ENCODE measurements at regions not wholly inside any gene's neighbourhood (a gene's known extent, or its start where the extent isn't known, plus 50 kb on each side); places are given as distances from the start of the nearest gene placed in this dataset.

- Histone ChIP-seq H3K9me3 (ENCODE audit: control insufficient read depth, low read length) (no peaks in the 10 kb centered on the region), H2AK5ac (ENCODE audit: low read length, severe bottlenecking) (no peak overlapping the region), H3K4ac (ENCODE audit: low read depth in 1 of 2, low read length in 2 of 2) (no peak overlapping the region), H3K4me3 (ENCODE audit: insufficient read depth in 1 of 2, low read depth in 1 of 2, low read length in 2 of 2) (no peak overlapping the region), H4K91ac (ENCODE audit: low read length) (peak overlapping the region; percentile 39), H3K23ac (ENCODE audit: low read length in 2 of 2) (no peak overlapping the region), H4K8ac (ENCODE audit: low read length) (no peak overlapping the region), H3K18ac (ENCODE audit: low read depth in 1 of 2, low read length in 2 of 2) (no peak overlapping the region), H3K14ac (ENCODE audit: low read length in 2 of 2) (no peak overlapping the region), H3K4me2 (ENCODE audit: low read length, poor library complexity, severe bottlenecking) (no peak overlapping the region), H3K27ac (ENCODE audit: low read length, poor library complexity, severe bottlenecking) (no peak overlapping the region), H2BK5ac (ENCODE audit: low read depth, low read length, poor library complexity, severe bottlenecking) (no peak overlapping the region), H2BK12ac (ENCODE audit: low read length in 2 of 2) (no peak overlapping the region), H3K9ac (ENCODE audit: low read length) (no peak overlapping the region), H2BK15ac (ENCODE audit: low read depth, poor library complexity, severe bottlenecking) (no peak overlapping the region), H3K4me1 (ENCODE audit: control insufficient read depth, insufficient read depth, low read depth, low read length) (no peaks in the 10 kb centered on the region), H3K36me3 (ENCODE audit: control insufficient read depth in 1 of 2, insufficient read depth in 2 of 2, low read depth in 1 of 2, low read length in 2 of 2) (no peaks in the 10 kb centered on the region), H3K27me3 (ENCODE audit: control insufficient read depth in 1 of 2, insufficient read depth in 1 of 2, low read length in 2 of 2) (peaks cover 4 to 78% of the 10 kb centered on the region in 2 experiments), H2BK120ac (ENCODE audit: low read depth, low read length) (no peak overlapping the region), H3K79me1 (replicated peaks; ENCODE audit: low read length, poor library complexity, severe bottlenecking) (no peaks in the 10 kb centered on the region), H2AFZ (ENCODE audit: low read depth, low read length) (no peak overlapping the region)
- WGBS, result 79% methylated on average over 17 of the region's 17 CpGs
- no peak for DNase-seq
These were observed 88.3 kb upstream of the SNTG2 start for GRCh38 chr2:862355-862687.

- Histone ChIP-seq H2BK15ac (ENCODE audit: low read depth, poor library complexity, severe bottlenecking) (no peak overlapping the region), H4K8ac (ENCODE audit: low read length) (no peak overlapping the region), H3K4me1 (ENCODE audit: control insufficient read depth, insufficient read depth, low read depth, low read length) (no peaks in the 10 kb centered on the region), H3K9ac (ENCODE audit: low read length) (no peak overlapping the region), H3K9me3 (ENCODE audit: control insufficient read depth, low read length) (no peaks in the 10 kb centered on the region), H3K27ac (ENCODE audit: low read length, poor library complexity, severe bottlenecking) (no peak overlapping the region), H2AK5ac (ENCODE audit: low read length, severe bottlenecking) (no peak overlapping the region), H2BK5ac (ENCODE audit: low read depth, low read length, poor library complexity, severe bottlenecking) (no peak overlapping the region), H2AFZ (ENCODE audit: low read depth, low read length) (no peak overlapping the region), H2BK12ac (ENCODE audit: low read length in 2 of 2) (no peak overlapping the region), H3K79me1 (replicated peaks; ENCODE audit: low read length, poor library complexity, severe bottlenecking) (no peaks in the 10 kb centered on the region), H3K27me3 (ENCODE audit: control insufficient read depth in 1 of 2, insufficient read depth in 1 of 2, low read length in 2 of 2) (peaks cover 4 to 78% of the 10 kb centered on the region in 2 experiments), H4K91ac (ENCODE audit: low read length) (peak overlapping the region; percentile 39), H3K23ac (ENCODE audit: low read length in 2 of 2) (no peak overlapping the region), H3K4me2 (ENCODE audit: low read length, poor library complexity, severe bottlenecking) (no peak overlapping the region), H3K14ac (ENCODE audit: low read length in 2 of 2) (no peak overlapping the region), H3K4ac (ENCODE audit: low read depth in 1 of 2, low read length in 2 of 2) (no peak overlapping the region), H3K36me3 (ENCODE audit: control insufficient read depth in 1 of 2, insufficient read depth in 2 of 2, low read depth in 1 of 2, low read length in 2 of 2) (no peaks in the 10 kb centered on the region), H3K18ac (ENCODE audit: low read depth in 1 of 2, low read length in 2 of 2) (no peak overlapping the region), H3K4me3 (ENCODE audit: insufficient read depth in 1 of 2, low read depth in 1 of 2, low read length in 2 of 2) (no peak overlapping the region), H2BK120ac (ENCODE audit: low read depth, low read length) (no peak overlapping the region)
- WGBS, result 70% methylated on average over 24 of the region's 24 CpGs
- DNase-seq, result no peak
These were observed 88.8 kb upstream of the SNTG2 start for GRCh38 chr2:861655-862354.

- Histone ChIP-seq H2AFZ (ENCODE audit: low read depth, low read length) (no peak overlapping the region), H3K4ac (ENCODE audit: low read depth in 1 of 2, low read length in 2 of 2) (no peak overlapping the region), H2BK15ac (ENCODE audit: low read depth, poor library complexity, severe bottlenecking) (no peak overlapping the region), H4K91ac (ENCODE audit: low read length) (no peak overlapping the region), H3K4me1 (ENCODE audit: control insufficient read depth, insufficient read depth, low read depth, low read length) (peaks cover 2% of the 10 kb centered on the region), H3K27me3 (ENCODE audit: control insufficient read depth in 1 of 2, insufficient read depth in 1 of 2, low read length in 2 of 2) (peaks cover 4 to 71% of the 10 kb centered on the region in 2 experiments), H3K9ac (ENCODE audit: low read length) (no peak overlapping the region), H3K27ac (ENCODE audit: low read length, poor library complexity, severe bottlenecking) (no peak overlapping the region), H2AK5ac (ENCODE audit: low read length, severe bottlenecking) (no peak overlapping the region), H3K9me3 (ENCODE audit: control insufficient read depth, low read length) (no peaks in the 10 kb centered on the region), H3K4me2 (ENCODE audit: low read length, poor library complexity, severe bottlenecking) (no peak overlapping the region), H2BK12ac (ENCODE audit: low read length in 2 of 2) (no peak overlapping the region), H3K23ac (ENCODE audit: low read length in 2 of 2) (no peak overlapping the region), H3K18ac (ENCODE audit: low read depth in 1 of 2, low read length in 2 of 2) (no peak overlapping the region), H3K14ac (ENCODE audit: low read length in 2 of 2) (no peak overlapping the region), H4K8ac (ENCODE audit: low read length) (no peak overlapping the region), H2BK120ac (ENCODE audit: low read depth, low read length) (no peak overlapping the region), H2BK5ac (ENCODE audit: low read depth, low read length, poor library complexity, severe bottlenecking) (no peak overlapping the region), H3K36me3 (ENCODE audit: control insufficient read depth in 1 of 2, insufficient read depth in 2 of 2, low read depth in 1 of 2, low read length in 2 of 2) (no peaks in the 10 kb centered on the region), H3K4me3 (ENCODE audit: insufficient read depth in 1 of 2, low read depth in 1 of 2, low read length in 2 of 2) (no peak overlapping the region), H3K79me1 (replicated peaks; ENCODE audit: low read length, poor library complexity, severe bottlenecking) (no peaks in the 10 kb centered on the region)
- 73% methylated on average over 14 of the region's 14 CpGs for WGBS
- DNase-seq, result no peak
These were observed 90.3 kb upstream of the SNTG2 start for GRCh38 chr2:860259-860855.

- Histone ChIP-seq H3K4me3 (ENCODE audit: insufficient read depth in 1 of 2, low read depth in 1 of 2, low read length in 2 of 2) (no peak overlapping the region), H3K14ac (ENCODE audit: low read length in 2 of 2) (no peak overlapping the region), H2AK5ac (ENCODE audit: low read length, severe bottlenecking) (no peak overlapping the region), H4K91ac (ENCODE audit: low read length) (no peak overlapping the region), H3K18ac (ENCODE audit: low read depth in 1 of 2, low read length in 2 of 2) (no peak overlapping the region), H2BK5ac (ENCODE audit: low read depth, low read length, poor library complexity, severe bottlenecking) (no peak overlapping the region), H3K23ac (ENCODE audit: low read length in 2 of 2) (no peak overlapping the region), H2BK12ac (ENCODE audit: low read length in 2 of 2) (no peak overlapping the region), H3K9ac (ENCODE audit: low read length) (no peak overlapping the region), H3K27me3 (ENCODE audit: control insufficient read depth in 1 of 2, insufficient read depth in 1 of 2, low read length in 2 of 2) (peaks cover 4 to 75% of the 10 kb centered on the region in 2 experiments), H4K8ac (ENCODE audit: low read length) (no peak overlapping the region), H3K36me3 (ENCODE audit: control insufficient read depth in 1 of 2, insufficient read depth in 2 of 2, low read depth in 1 of 2, low read length in 2 of 2) (no peaks in the 10 kb centered on the region), H3K27ac (ENCODE audit: low read length, poor library complexity, severe bottlenecking) (no peak overlapping the region), H3K4ac (ENCODE audit: low read depth in 1 of 2, low read length in 2 of 2) (no peak overlapping the region), H2AFZ (ENCODE audit: low read depth, low read length) (no peak overlapping the region), H3K79me1 (replicated peaks; ENCODE audit: low read length, poor library complexity, severe bottlenecking) (no peaks in the 10 kb centered on the region), H2BK15ac (ENCODE audit: low read depth, poor library complexity, severe bottlenecking) (no peak overlapping the region), H3K4me1 (ENCODE audit: control insufficient read depth, insufficient read depth, low read depth, low read length) (peaks cover 2% of the 10 kb centered on the region), H2BK120ac (ENCODE audit: low read depth, low read length) (no peak overlapping the region), H3K9me3 (ENCODE audit: control insufficient read depth, low read length) (no peaks in the 10 kb centered on the region), H3K4me2 (ENCODE audit: low read length, poor library complexity, severe bottlenecking) (no peak overlapping the region)
- DNase-seq, result no peak
- 57% methylated on average over 7 of the region's 7 CpGs for WGBS
These were observed 92.0 kb upstream of the SNTG2 start for GRCh38 chr2:858646-859045.

Data from mesenchymal stem cell (in vitro differentiated cells and primary cell).